Left ventricle myocardium inferior (tissue), 1 donor: ENCODE measurements at regions not wholly inside any gene's neighbourhood (a gene's known extent, or its start where the extent isn't known, plus 50 kb on each side); places are given as distances from the start of the nearest gene placed in this dataset.

Source experiments
- DNase-seq: peaks from one replicate; pipeline ENCODE4 v3.0.0-alpha.2; 2020
- H3K27ac ChIP-seq: fragments of 200-600 bp; replicated peaks from 2 replicates; pipeline ENCODE4 v1.8.0; 2021
- H3K27me3 ChIP-seq: fragments of 200-600 bp; 2 replicates; pipeline ENCODE4 v1.8.0; 2021; ENCODE audit warnings: low read depth
- H3K36me3 ChIP-seq: fragments of 200-600 bp; 2 replicates; pipeline ENCODE4 v1.8.0; 2021
- H3K4me1 ChIP-seq: fragments of 200-600 bp; 2 replicates; pipeline ENCODE4 v1.8.0; 2021
- H3K4me3 ChIP-seq: fragments of 200-600 bp; 2 replicates; pipeline ENCODE4 v1.8.0; 2021; ENCODE audit warnings: mild to moderate bottlenecking, moderate library complexity
- H3K9me3 ChIP-seq: fragments of 200-600 bp; replicated peaks from 2 replicates; pipeline ENCODE4 v1.8.0; 2021
- intact Hi-C: fragments of 100-400 bp; cut with micrococcal nuclease; formaldehyde crosslinking; loops from one replicate; pipeline ENCODE4 v1.11.0; 2022
- TF ChIP-seq, protein P1 (sequence below): fragments of 200-600 bp; IDR thresholded peaks from 2 replicates; pipeline ENCODE4 v1.8.0; 2021; ENCODE audit warnings: antibody characterized with exemption, mild to moderate bottlenecking, borderline replicate concordance
- donor health status: DM: no; HTN: yes; CAD: no; lungs with severe emphysema.

- DNase-seq: no peak
- Histone ChIP-seq H3K36me3 (no peaks in the 10 kb centered on the region), H3K4me3 (no peak overlapping the region), H3K27ac (no peak overlapping the region), H3K9me3 (peaks cover 19% of the 10 kb centered on the region), H3K27me3 (peaks cover 11% of the 10 kb centered on the region), H3K4me1 (no peaks in the 10 kb centered on the region)
- intact Hi-C loops: no loop called here
- TF ChIP-seq, protein P1, sequence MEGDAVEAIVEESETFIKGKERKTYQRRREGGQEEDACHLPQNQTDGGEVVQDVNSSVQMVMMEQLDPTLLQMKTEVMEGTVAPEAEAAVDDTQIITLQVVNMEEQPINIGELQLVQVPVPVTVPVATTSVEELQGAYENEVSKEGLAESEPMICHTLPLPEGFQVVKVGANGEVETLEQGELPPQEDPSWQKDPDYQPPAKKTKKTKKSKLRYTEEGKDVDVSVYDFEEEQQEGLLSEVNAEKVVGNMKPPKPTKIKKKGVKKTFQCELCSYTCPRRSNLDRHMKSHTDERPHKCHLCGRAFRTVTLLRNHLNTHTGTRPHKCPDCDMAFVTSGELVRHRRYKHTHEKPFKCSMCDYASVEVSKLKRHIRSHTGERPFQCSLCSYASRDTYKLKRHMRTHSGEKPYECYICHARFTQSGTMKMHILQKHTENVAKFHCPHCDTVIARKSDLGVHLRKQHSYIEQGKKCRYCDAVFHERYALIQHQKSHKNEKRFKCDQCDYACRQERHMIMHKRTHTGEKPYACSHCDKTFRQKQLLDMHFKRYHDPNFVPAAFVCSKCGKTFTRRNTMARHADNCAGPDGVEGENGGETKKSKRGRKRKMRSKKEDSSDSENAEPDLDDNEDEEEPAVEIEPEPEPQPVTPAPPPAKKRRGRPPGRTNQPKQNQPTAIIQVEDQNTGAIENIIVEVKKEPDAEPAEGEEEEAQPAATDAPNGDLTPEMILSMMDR: no peak
These were observed 200.4 kb upstream of the NOX3 start for GRCh38 chr6:155656024-155656423.

DNA sequence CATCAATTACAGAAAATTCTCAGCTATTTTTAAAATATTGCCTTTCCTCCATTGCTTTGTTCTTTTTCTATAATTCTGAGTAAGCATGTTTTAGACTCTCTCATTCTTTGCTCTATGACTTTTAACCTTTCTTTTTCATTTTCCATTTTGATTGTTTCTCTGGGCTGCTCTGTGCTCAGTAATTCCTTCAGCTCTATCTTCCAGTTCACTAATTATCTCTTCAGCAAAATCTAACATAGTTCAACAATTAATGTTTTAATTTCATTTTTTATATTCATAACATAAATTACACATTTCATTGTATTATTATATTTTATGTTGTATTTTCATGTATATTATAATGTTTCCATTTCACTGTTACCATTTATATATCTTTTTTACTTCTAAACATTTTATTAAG lies 198.8 kb upstream of the NOX3 start:
- H3K27me3 ChIP-seq: peaks cover 11% of the 10 kb centered on the region
- TF ChIP-seq, protein P1: no peak
- intact Hi-C loops: no loop called here
- peaks cover 19% of the 10 kb centered on the region for H3K9me3 ChIP-seq
- H3K4me3 ChIP-seq: no peak overlapping the region
- no peak for DNase-seq
- H3K36me3 ChIP-seq: no peaks in the 10 kb centered on the region
- H3K27ac ChIP-seq: no peak overlapping the region
- no peaks in the 10 kb centered on the region for H3K4me1 ChIP-seq

- Histone ChIP-seq H3K9me3 (peaks cover 3% of the 10 kb centered on the region), H3K4me3 (no peak overlapping the region), H3K4me1 (peaks cover 12% of the 10 kb centered on the region), H3K36me3 (no peaks in the 10 kb centered on the region), H3K27me3 (no peaks in the 10 kb centered on the region), H3K27ac (no peak overlapping the region)
- no peak for DNase-seq
- TF ChIP-seq, protein P1: no peak
- intact Hi-C loops: no loop called here
These were observed 192.7 kb upstream of the NOX3 start for GRCh38 chr6:155648301-155648700.

DNA sequence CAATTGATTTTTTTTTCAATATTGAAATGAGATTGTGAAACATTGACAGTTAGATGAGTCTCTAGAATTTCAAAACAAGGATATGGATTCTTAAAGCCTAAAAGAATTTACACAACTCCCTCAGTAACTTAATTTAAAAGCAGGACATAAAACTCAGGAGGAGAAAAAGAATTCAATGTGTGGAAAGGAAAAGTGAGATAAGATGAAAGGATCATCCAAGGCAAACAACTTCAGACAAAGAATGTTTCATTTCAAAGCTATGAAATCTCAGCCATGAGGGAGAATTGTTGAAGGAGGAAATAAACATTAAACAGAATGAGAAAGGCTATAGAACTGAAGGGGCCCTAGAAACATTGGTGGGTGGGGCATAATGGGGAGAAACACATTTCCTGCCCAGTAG lies 191.7 kb upstream of the NOX3 start:
- TF ChIP-seq, protein P1: no peak
- no peak overlapping the region for H3K4me3 ChIP-seq
- no peak for DNase-seq
- no peaks in the 10 kb centered on the region for H3K27me3 ChIP-seq
- intact Hi-C loops: no loop called here
- no peaks in the 10 kb centered on the region for H3K36me3 ChIP-seq
- H3K9me3 ChIP-seq: peaks cover 12% of the 10 kb centered on the region
- peaks cover 12% of the 10 kb centered on the region for H3K4me1 ChIP-seq
- no peak overlapping the region for H3K27ac ChIP-seq

DNA sequence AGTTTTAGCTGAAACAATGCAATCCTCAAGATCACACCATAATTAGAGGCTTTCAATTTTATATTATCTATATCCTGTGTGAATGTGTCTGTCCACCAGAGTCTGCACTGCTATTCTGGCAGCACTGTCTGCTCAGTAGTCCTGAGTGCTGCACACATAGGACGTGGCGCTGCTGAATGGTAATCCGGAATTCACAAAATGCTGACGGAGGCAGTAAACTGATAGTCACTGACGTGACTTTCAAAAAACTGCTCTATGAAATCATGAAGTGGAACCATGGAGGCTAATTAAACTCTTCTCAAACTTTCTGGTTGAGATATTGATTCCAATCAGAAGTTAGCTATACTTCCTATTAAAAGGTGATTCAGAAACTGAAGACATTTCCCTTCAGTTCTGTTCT lies 190.8 kb upstream of the NOX3 start:
- DNase-seq: no peak
- no peak overlapping the region for H3K27ac ChIP-seq

More for the DNA sequence above, 190.8 kb upstream of the NOX3 start:
- intact Hi-C loops: no loop called here
- Histone ChIP-seq H3K9me3 (peaks cover 21% of the 10 kb centered on the region), H3K27me3 (no peaks in the 10 kb centered on the region), H3K36me3 (no peaks in the 10 kb centered on the region), H3K4me1 (peaks cover 12% of the 10 kb centered on the region), H3K4me3 (no peak overlapping the region)
- TF ChIP-seq, protein P1: no peak
